NCI-H82 treated with DMSO at 0.1 percent for 48 hours (cell line): ENCODE measurements at regions not wholly inside any gene's neighbourhood (a gene's known extent, or its start where the extent isn't known, plus 50 kb on each side); places are given as distances from the start of the nearest gene placed in this dataset.

Experiments
- DNase-seq: peaks from one replicate; lab custom pipeline; 2025; ENCODE audit not compliant: unreplicated experiment; lab: John Stamatoyannopoulos, UW

DNA sequence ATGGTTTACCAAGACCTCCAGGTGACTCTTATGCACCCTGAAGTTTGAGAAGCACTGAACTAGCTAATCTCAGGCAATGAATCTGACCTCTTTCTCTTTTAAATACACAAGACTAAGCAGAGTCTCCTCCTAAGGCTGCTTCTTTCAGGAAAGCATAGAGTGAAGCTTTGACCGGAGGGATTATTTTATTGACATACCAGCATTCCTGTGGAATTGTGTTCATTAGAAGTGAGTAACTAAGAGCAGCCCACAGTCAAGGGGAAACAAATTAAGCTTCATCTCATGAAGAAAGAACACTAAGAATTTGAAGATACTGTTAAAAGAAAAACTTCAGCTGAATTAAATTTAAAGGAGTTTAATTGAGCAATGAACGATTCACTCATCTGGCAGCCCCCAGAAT lies 963.5 kb downstream of the NTRK3 start:
- DNase-seq, result no peak

DNA sequence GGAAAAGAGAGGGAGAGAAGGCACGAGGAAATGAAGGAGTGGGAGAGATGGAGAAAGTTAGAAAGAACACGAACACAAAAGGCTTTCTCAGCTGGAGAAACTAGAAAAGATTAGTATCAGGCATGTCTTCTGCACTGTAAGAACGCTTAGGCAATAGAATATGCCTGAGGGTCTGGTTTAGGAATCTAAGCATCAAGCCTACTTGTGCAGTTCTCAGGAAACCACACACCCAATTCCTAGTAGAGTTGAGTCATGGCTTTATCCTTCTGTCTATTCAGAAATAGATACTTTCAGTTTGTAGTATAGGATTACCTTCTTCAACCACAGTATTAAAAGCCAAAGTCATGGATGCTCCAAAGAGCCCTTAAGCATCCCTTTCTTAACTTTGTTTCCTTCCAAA lies 969.4 kb downstream of the NTRK3 start:
- no peak for DNase-seq

DNA sequence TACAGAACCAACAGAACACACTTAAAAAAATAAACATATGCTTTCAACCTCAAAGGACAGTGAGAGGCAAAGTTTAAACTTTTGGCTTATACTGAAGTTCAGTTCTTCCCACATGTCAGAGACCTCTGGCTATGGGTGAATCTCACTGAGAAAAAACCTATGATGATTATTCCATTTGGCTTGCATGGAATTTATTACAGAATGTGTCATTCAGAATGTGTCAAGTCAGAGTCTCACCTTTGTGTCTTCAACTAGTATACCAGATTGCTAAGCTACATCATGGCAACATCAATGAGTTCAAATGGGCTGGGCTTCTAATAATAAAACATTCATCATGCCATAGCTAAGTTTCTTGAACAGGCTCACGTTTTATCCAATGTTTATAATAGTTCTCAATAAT lies 987.0 kb downstream of the NTRK3 start:
- DNase-seq, result no peak

DNA sequence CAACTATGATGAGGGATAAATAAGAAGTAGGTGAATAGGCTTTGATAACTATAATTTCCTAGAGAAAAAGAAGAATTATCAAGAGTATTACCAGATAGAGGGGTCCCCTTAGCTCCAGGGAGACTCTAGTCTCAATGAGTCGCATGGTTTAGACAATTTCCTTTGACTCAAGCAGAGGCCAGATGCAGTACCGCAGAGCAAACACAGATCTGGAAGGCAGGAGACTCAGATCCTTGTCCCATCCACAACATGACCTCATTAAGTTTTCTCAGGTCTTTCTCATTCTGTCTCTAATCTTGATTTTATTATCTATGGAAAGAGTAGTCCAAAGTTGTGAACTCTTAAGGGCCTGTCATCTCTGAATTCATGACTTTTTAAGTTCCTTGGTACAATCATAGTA lies 987.9 kb downstream of the NTRK3 start:
- no peak for DNase-seq

DNA sequence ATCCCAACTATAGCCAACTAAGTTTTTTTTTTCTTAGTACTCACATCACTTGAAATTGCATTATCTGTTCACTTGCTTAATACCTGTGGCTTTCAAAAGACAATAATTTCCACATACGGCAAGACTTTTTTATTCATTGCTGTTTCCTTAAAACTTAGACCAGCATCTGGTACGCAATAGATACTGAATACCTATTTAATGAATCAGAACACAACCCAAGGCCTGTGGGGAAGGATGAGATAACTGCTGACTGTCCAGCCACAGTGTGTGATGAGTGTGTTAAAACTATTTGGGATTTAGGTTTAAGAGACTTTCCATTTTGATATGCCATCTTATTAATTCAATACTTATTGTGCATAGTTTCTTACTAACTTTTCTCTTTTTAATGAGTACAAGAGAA lies 988.7 kb downstream of the NTRK3 start:
- no peak for DNase-seq

DNA sequence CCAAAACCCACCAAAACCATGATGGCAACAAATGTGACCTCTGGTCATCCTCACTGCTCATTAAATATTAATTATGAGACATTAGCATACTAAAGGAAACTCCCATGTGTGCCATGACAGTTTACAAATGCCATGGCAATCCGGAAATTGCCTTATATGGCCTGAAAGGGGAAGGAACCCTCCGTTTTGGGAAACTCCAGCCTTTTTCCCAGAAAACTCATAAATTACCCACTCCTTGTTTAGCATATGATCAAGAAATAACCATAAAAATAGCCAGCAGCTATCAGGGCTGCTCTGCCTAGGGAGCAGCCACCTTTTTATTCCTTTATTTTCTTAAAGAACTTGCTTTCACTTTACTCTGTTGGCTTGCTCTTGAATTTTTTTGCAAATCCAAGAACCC lies 992.7 kb downstream of the NTRK3 start:
- DNase-seq, result no peak

DNA sequence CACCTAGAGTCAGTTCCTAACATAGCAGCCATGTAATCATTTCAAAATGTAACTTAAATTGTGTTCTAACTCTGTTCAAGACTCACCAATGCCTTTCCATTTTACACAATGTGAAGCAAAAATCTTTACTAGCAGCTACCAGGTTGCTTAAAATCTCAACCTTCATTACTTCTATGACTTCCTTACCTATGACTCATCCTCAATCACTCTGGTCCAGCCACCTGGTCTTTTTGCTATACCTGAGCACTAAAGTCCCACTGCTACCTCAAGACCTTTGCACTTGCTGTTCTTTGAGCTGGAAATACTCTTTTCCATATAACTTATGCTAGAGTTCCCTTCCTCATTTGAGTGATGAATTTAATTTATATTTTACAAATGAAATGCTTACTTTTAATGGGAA lies 993.2 kb downstream of the NTRK3 start:
- no peak for DNase-seq

DNA sequence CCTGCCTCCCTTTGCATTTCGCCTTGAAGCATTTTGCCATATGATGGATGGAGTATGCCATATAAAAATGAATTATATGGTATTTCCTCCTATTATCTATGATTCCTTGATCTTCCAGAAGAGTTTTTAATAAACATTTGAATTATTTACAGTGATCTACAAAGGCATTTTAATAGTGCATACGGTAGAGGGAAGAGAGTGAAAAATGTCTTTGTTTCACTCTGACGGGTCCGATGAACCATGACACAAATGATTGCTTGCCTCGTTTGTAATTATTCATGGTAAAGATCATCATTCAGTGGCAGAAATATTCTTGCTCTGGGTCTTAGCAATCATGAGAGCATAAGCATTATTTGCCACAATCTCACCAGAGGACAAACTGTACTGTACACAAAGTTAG lies 1010.9 kb downstream of the NTRK3 start:
- DNase-seq, result no peak

DNA sequence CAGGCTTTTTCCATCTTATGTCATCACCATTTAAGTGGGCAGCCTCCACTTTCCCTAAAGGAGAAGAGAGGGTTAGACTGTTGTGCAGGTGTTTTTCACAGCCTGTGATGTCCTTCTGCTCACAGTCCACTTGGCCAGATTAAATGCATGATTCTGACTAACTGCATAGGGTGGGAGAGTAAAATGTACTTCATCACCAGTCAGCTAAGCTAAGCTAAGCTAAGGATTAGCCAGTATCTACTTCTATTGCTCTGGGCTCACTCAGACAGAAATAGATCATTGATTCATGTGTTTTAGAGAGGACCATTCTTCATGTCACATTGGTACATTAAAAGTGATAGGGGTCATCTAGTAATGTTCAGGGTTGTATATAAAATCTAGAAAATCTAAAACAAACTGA lies 1013.1 kb downstream of the NTRK3 start:
- DNase-seq, result no peak

DNA sequence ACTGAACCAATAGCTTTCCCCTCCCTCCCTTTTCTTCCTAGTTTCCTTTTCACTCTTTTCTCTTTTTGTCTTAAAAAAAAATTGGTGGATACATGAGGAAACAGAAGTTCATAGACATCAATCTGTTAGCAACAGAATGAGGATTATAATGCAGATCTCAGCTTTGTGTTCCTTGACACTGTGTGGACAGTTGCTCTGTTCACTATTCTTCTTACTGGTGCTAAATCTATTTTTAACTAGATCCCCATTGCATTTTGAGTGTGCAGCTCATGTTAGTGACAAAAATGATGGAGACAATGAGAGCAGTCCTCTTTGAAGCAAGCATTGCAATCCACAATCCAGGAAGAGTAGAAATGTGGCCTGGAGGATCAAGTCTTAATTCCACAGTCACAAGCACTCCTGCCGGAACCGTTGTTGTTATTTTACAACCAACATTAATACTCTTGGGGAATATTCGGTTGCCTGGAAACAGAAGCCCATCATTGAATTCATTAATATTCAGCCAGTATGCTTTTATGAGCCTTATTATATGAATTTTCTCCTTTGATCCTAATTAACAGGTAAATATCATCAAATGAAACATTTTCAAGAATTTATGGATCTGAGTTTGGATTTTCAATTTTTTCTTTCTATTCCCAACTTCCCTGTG lies 1016.8 kb downstream of the NTRK3 start:
- DNase-seq, result no peak

DNA sequence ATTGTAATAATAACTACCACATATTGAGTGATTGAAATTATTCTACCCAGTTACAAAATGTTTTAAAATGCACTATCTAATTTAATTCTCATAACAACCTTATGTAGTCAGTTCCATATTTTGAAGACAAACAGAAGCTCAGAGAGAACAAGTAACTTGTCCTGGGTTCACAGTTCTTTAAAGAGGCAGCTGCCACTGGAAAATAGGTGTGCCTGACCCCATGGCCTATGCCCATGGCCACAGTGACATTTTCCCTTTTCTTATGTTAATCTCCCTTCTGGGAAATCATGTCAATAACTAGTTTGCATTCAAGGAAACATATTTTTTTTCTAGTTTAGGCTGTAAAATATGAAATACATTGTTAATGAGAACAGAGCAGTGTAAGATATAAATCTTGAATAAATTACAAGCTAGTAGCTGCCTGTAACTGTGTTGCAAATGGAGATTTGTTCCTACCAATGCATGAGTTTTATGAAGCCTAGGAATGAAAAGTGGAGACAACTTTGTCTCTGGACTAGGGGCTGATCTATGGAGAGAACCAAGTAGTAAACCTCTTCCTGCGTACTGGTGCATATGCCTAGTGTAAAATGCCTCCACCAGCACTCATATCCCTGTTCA lies 1018.0 kb downstream of the NTRK3 start:
- no peak for DNase-seq

DNA sequence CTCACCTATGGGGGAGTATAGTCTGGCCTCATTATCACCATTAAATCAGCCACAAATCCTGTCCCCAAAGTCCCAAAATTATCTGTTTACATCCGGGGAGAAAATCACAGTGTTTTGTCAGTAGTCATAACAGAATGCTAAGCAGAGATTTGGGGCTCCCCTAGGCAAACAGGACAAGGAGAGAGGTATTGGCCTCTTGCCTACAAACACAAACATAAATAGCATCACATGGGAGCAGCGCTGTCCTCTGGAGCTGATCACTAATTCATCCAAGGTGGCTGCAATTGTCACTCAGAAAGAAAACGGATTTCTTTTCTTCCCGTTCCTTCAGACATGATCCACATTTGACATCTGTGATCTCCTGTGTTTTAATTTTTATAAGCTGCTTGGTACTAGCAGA lies 1028.1 kb downstream of the NTRK3 start:
- no peak for DNase-seq

DNA sequence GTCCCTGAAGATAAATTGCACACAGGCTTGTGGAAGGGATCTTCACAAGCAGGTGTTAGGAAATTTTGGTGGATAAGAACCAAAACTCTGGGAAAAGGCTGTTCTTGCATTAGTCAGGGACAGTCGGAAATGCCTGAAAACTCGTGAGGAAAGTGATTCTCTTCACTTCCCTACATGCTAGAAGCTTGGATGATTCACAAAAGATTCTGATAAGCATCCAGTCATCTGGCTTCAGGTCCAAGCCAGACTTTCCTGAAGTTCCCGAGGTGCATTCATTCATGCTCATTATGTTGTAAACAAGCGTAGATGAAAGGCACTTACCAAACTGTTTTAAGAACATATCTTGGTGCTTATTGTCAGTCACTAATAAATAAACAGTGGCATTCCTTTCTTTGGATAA lies 1028.7 kb downstream of the NTRK3 start:
- no peak for DNase-seq

DNA sequence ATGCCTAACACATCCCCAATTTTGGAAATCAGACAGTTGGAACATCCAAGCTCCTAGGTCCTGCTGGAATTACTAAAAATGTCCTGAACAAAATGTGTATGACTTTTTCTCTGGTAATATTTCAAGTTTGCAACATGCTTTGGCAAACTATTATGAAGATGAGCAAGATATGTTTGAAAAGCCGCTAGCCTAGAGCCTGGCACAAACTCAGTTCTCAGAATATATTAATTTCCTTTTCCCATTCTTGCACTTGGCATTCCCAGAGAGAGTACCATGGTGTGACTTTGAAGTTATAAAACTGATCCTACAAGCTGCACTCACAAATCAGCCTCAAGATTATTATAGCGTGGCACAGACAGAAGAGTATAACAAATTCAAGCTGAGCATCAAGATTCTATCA lies 1031.1 kb downstream of the NTRK3 start:
- DNase-seq, result no peak

DNA sequence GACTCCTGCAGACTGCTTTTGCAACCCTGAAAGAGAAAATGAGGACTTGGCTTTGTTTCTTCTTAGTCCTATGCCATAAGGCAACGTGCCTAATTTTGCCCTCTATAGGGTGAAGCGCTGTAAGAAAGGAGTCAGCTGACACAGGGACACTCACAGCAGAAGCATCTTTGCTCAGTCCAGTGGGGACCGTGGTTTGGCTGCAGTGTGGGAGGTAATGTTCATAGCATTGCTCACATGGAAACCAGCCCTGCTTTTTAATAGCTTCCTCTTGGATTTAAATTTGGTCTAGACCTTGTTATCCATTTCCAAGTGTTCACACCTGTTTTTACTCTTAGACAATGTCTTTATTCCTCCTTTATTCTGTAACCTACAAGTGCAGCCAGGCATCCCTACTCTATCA lies 1032.1 kb downstream of the NTRK3 start:
- no peak for DNase-seq

DNA sequence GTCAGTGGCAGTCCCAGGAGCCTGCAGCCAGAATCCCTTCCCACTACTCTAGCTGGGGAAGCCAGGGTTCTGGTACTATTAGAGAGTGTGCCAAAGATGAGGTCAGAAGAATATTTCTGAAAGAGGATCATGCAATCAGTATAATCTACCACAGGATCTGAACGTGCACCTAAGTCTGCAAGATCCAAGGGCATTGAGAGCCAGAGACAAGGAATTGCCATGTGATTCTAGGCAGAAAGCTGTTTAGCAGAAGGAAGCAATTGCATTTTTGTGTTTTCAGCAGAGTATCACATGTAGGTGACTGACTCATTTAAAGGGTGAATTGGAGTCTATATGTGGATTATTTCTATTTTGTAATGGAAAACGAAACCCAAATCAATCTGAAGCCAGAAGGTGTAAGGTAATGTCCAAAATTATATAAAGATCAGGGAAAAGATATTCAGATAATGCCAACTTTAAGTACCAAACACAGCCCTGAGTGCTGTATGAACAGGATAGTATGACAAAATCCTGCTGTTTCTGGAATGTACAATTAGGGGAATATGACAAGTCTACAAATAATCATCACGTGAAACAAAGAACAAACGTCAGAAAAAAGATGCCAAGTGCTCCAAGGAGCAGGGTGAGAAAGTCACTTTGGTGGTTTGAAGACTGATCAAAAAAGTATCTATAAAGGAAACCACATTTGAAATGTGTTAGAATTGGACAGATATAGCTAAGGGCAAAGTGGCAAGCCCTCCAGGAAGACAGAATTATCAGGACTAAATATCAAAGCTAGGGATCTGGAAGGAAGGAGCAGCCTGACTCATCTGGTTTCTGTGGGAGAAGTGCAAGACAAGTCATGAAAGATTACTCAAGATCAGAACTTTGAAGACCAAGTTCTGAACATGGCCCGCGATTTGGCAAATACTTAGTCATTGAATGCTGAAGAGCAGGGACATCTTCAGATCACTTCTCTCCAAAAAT lies 1036.6 kb downstream of the NTRK3 start:
- DNase-seq, result no peak

DNA sequence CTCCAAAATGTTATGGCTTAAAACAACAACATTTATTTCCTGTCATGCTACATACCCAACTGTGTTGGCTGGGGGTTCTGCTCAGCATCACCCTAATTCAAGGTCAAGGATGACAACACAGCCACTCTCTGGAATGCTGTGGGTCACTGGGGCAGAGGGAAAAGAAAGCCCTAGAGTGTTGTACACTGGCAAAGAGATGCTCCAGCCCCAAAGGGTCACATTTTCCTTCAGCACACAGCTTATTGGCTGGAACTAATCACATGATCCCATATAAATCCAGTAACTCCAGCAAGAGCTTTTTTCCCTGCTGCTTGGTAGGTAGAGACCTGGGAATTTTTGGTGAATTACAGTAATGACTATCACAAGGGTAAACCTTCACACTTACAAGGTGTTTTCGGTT lies 1041.4 kb downstream of the NTRK3 start:
- no peak for DNase-seq

DNA sequence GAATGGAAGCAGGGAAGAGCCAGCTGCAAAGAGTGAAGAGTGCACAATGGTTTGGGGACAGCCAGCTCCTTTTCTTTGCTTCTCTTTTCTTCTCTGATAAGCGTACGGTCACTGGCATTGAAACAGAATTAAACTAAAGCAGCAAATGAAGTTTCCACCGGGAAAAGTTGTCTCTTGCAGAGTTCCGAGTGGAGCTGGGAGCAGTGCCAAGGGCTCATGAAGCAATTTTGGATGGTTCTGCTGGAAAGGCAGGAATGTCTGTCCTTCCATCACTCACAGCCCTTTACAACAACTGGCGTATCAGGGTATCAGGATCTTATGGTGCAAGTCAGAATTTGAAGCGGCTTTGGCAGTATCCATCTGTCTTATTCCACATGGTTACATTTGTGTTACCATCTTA lies 1042.9 kb downstream of the NTRK3 start:
- no peak for DNase-seq

DNA sequence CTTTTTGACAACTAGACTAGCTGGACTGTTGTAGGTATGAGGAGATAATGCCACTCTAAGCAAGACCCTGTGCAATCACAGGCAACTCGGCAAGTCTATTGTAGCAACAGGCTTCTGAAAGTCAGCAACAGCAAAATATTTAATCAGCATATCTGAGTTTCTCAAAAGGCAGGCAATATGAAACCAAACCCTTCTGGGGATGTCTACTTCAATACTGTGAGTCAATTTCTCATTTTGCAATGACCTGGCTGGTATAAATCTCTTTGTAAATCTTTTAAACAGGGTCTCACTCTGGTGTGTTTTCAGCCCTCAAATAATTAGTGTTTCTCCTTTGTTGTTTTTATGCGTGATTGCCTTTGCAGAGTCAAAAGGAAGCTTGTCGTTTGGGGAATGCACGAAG lies 1044.5 kb downstream of the NTRK3 start:
- no peak for DNase-seq

DNA sequence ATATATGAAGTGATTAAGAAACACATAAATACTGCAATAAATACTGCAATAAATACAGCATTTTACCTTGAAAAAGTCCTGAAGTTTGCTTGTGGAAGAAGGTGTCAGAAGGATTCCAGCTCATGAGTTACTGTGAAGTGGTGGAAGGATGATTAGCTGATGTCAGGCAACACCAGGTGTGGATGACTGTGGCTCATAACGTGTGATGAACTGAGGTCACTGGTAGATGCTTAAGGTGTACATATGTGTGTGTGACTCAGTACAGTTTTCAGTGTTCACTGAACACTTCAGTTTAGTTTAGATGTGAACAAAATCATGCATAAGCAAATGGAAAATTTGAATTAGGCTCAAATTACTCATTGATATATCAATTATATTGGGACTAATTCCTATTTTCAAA lies 1045.0 kb downstream of the NTRK3 start:
- no peak for DNase-seq

DNA sequence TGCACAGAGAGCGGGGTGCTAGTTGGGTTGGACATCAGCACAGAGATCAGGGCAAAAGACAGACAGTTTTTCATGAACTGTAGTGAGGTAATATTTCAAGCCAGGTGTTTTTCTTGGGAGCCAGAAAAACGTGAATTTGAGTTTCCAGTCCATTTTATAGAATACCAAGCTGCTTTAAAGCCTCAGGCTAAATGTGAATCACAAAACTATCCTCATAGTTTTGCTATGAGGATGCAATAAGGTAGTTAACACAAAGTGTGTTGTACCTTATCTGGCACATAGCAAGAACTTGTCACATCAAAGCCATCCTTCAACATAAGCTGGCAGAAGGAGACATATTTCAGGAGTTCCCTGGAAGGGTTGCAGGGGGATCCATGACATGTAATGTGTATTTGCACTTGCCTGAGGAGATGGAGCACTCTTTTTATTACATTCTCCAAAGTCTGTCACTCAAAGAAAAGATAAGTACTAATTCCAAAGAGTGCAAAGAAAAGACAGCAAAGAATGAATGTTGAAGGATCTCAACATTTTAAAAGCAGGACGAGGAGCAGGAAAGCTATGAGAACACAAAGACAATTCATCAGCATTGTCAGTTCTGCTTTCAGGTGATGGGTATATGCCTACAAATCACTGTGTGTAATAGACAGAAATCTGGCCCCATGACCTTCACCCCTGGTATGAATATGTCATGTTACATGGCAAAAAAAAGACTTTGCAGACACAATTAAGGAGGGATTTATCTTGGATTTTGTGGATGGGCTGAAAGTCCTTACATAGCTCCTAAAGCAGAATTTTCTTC lies 1046.4 kb downstream of the NTRK3 start:
- DNase-seq, result no peak
